NT2/D1 (cell line): ENCODE measurements at regions not wholly inside any gene's neighbourhood (a gene's known extent, or its start where the extent isn't known, plus 50 kb on each side); places are given as distances from the start of the nearest gene placed in this dataset.

Experiments used
- YY1 ChIP-seq: IDR thresholded peaks from 2 replicates; pipeline ENCODE4 v1.6.1; 2011; ENCODE audit not compliant: insufficient read length, insufficient read depth
- ZNF274 ChIP-seq: IDR thresholded peaks from 2 replicates; pipeline ENCODE4 v1.6.1; 2011; ENCODE audit warnings: mild to moderate bottlenecking, low read depth, low read length

- TF ChIP-seq YY1 (no peak), ZNF274 (no peak)
Measured at GRCh38 chr2:66755974-66756373, 321.0 kb downstream of the MEIS1 start.
